ENCODE measurements at regions not wholly inside any gene's neighbourhood (a gene's known extent, or its start where the extent isn't known, plus 50 kb on each side); places are given as distances from the start of the nearest gene placed in this dataset.

DNA sequence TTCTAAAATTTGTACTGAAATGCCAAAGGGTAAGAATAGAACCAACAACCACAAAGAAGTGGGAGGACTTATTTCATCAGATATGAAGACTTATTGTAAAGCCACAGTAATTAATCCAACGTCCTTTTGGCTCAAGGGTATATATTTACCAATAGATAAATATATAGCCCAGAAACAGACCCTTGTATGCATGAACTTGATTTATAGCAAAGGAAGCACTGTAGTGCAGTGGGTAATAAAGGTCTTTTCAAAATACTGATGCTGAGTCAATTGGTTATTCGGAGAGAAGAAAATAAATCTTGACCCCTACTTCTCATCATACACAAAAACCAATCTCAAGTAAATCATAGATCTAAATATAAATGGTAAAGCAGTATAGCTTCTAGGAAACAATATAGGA is 200.5 kb upstream of the ST6GAL2 start:
- TF ChIP-seq, protein P1, sequence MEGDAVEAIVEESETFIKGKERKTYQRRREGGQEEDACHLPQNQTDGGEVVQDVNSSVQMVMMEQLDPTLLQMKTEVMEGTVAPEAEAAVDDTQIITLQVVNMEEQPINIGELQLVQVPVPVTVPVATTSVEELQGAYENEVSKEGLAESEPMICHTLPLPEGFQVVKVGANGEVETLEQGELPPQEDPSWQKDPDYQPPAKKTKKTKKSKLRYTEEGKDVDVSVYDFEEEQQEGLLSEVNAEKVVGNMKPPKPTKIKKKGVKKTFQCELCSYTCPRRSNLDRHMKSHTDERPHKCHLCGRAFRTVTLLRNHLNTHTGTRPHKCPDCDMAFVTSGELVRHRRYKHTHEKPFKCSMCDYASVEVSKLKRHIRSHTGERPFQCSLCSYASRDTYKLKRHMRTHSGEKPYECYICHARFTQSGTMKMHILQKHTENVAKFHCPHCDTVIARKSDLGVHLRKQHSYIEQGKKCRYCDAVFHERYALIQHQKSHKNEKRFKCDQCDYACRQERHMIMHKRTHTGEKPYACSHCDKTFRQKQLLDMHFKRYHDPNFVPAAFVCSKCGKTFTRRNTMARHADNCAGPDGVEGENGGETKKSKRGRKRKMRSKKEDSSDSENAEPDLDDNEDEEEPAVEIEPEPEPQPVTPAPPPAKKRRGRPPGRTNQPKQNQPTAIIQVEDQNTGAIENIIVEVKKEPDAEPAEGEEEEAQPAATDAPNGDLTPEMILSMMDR (conservative IDR thresholded peaks at IDR 0.05; ENCODE audit: low read length) = no peak
- TF ChIP-seq EZH2phosphoT487 (IDR thresholded peaks at IDR 0.05; ENCODE audit: borderline replicate concordance, low read depth, low read length) = no peak
